Loucy (cell line): ENCODE measurements at regions not wholly inside any gene's neighbourhood (a gene's known extent, or its start where the extent isn't known, plus 50 kb on each side); places are given as distances from the start of the nearest gene placed in this dataset.
A peak's percentile ranks its signal among the peaks of the same experiment; 100 is the strongest.

Source experiments
- H2AFZ ChIP-seq: fragments of 200-600 bp; sonication (generic); 2 replicates; pipeline ENCODE4 v1.6.0; 2016; ENCODE audit warnings: antibody characterized with exemption, mild to moderate bottlenecking, low read length, moderate library complexity
- H3F3A ChIP-seq: fragments of 200-600 bp; 2 replicates; pipeline ENCODE4 v1.6.0; 2016; ENCODE audit warnings: antibody characterized with exemption, low read depth, mild to moderate bottlenecking
- H3K27me3 ChIP-seq: fragments of 200-600 bp; sonication (generic); 2 replicates; pipeline ENCODE4 v1.6.1; 2014; ENCODE audit warnings: low read length, mild to moderate bottlenecking; ENCODE audit not compliant: insufficient read depth, poor library complexity, severe bottlenecking
- H3K36me3 ChIP-seq: fragments of 200-600 bp; sonication (generic); 2 replicates; pipeline ENCODE4 v1.6.1; 2016; ENCODE audit warnings: low read length; ENCODE audit not compliant: insufficient read depth
- H3K4me1 ChIP-seq: fragments of 200-600 bp; sonication (generic); 2 replicates; pipeline ENCODE4 v1.5.1; 2014; ENCODE audit warnings: low read length, mild to moderate bottlenecking; ENCODE audit not compliant: insufficient read depth, poor library complexity, severe bottlenecking
- H3K4me2 ChIP-seq: fragments of 200-600 bp; sonication (generic); 2 replicates; pipeline ENCODE4 v1.6.0; 2014; ENCODE audit warnings: antibody characterized with exemption, low read length, low read depth, mild to moderate bottlenecking; ENCODE audit not compliant: poor library complexity, severe bottlenecking
- H3K4me3 ChIP-seq: fragments of 200-600 bp; sonication (generic); 2 replicates; pipeline ENCODE4 v1.5.1; 2014; ENCODE audit warnings: low read length, mild to moderate bottlenecking, mixed read lengths; ENCODE audit not compliant: poor library complexity, severe bottlenecking
- H3K79me2 ChIP-seq: fragments of 200-600 bp; sonication (generic); 2 replicates; pipeline ENCODE4 v1.6.1; 2014; ENCODE audit warnings: low read length; ENCODE audit not compliant: insufficient read depth
- H3K9ac ChIP-seq: fragments of 200-600 bp; sonication (generic); 2 replicates; pipeline ENCODE4 v1.6.0; 2014; ENCODE audit warnings: mild to moderate bottlenecking, low read depth, low read length, moderate library complexity; ENCODE audit not compliant: poor library complexity, severe bottlenecking
- H3K9me2 ChIP-seq: fragments of 200-600 bp; sonication (generic); replicated peaks from 2 replicates; pipeline ENCODE4 v1.6.1; 2016; ENCODE audit warnings: low read depth, low read length, mixed read lengths
- H3K9me3 ChIP-seq: fragments of 200-600 bp; sonication (generic); 2 replicates; pipeline ENCODE4 v1.6.1; 2014; ENCODE audit warnings: mild to moderate bottlenecking, antibody characterized with exemption, low read length, low read depth; ENCODE audit not compliant: insufficient read depth
- H4K20me1 ChIP-seq: fragments of 200-600 bp; sonication (generic); 2 replicates; pipeline ENCODE4 v1.6.0; 2014; ENCODE audit warnings: antibody characterized with exemption, low read length, mild to moderate bottlenecking; ENCODE audit not compliant: insufficient read depth, poor library complexity, severe bottlenecking
- CTCF ChIP-seq: fragments of 200-600 bp; sonication (generic); conservative IDR thresholded peaks from 2 replicates; pipeline ENCODE4 v1.5.1; 2014; ENCODE audit warnings: mild to moderate bottlenecking, antibody characterized with exemption, low read length
- EZH2phosphoT487 ChIP-seq: fragments of 200-600 bp; IDR thresholded peaks from 2 replicates; pipeline ENCODE4 v1.6.1; 2018; ENCODE audit warnings: antibody characterized with exemption, mild to moderate bottlenecking, moderate library complexity, borderline replicate concordance

- Histone ChIP-seq H3K27me3 (no peaks in the 10 kb centered on the region), H3K79me2 (no peaks in the 10 kb centered on the region), H3K36me3 (no peaks in the 10 kb centered on the region), H4K20me1 (no peaks in the 10 kb centered on the region), H3K4me2 (no peak overlapping the region), H3K4me3 (no peak overlapping the region), H3F3A (no peaks in the 10 kb centered on the region), H2AFZ (no peak overlapping the region), H3K9ac (no peak overlapping the region), H3K9me3 (no peaks in the 10 kb centered on the region), H3K4me1 (no peaks in the 10 kb centered on the region), H3K9me2 (no peaks in the 10 kb centered on the region)
- no peak for TF ChIP-seq CTCF
- TF ChIP-seq EZH2phosphoT487: no peak
Measured at GRCh38 chr13:91184244-91184926, 163.1 kb upstream of the MIR17HG start.

GRCh38 chr13:91185294-91185863, 162.1 kb upstream of the MIR17HG start:
- Histone ChIP-seq H3K79me2 (no peaks in the 10 kb centered on the region), H3K4me1 (no peaks in the 10 kb centered on the region), H3K36me3 (no peaks in the 10 kb centered on the region), H2AFZ (no peak overlapping the region), H3F3A (no peaks in the 10 kb centered on the region), H3K9ac (no peak overlapping the region), H3K4me2 (no peak overlapping the region), H4K20me1 (no peaks in the 10 kb centered on the region), H3K9me2 (no peaks in the 10 kb centered on the region), H3K27me3 (no peaks in the 10 kb centered on the region), H3K9me3 (no peaks in the 10 kb centered on the region), H3K4me3 (no peak overlapping the region)
- TF ChIP-seq CTCF (peak; percentile 44), EZH2phosphoT487 (no peak)

- no peak overlapping the region for H3K4me3 ChIP-seq
- no peak overlapping the region for H3K4me2 ChIP-seq
- H4K20me1 ChIP-seq: no peaks in the 10 kb centered on the region
- H3K27me3 ChIP-seq: no peaks in the 10 kb centered on the region
- no peaks in the 10 kb centered on the region for H3K79me2 ChIP-seq
- H3K9ac ChIP-seq: no peak overlapping the region
- H3F3A ChIP-seq: no peaks in the 10 kb centered on the region
- no peaks in the 10 kb centered on the region for H3K9me3 ChIP-seq
- H3K9me2 ChIP-seq: no peaks in the 10 kb centered on the region
- H2AFZ ChIP-seq: no peak overlapping the region
- H3K4me1 ChIP-seq: no peaks in the 10 kb centered on the region
- TF ChIP-seq EZH2phosphoT487 (no peak), CTCF (no peak)
- no peaks in the 10 kb centered on the region for H3K36me3 ChIP-seq
Measured at GRCh38 chr13:91187522-91187921, 160.0 kb upstream of the MIR17HG start.
